ENCODE measurements at regions not wholly inside any gene's neighbourhood (a gene's known extent, or its start where the extent isn't known, plus 50 kb on each side); places are given as distances from the start of the nearest gene placed in this dataset.

GRCh38 chr2:195471163-195471562, 185.9 kb upstream of the SLC39A10 start:
- Histone ChIP-seq H3K79me2 (ENCODE audit: insufficient read depth, low read length) (no peaks in the 10 kb centered on the region), H3K27me3 (ENCODE audit: control insufficient read depth in 1 of 2, insufficient read depth in 2 of 2, low read length in 2 of 2) (peaks cover 0 to 4% of the 10 kb centered on the region in 2 experiments; a peak in 1 of 5 replicates), H3K9ac (ENCODE audit: insufficient read depth, low read depth, low read length) (no peak overlapping the region), H4K20me1 (ENCODE audit: insufficient read depth, low read length) (no peaks in the 10 kb centered on the region), H2AFZ (ENCODE audit: low read length) (no peak overlapping the region), H3K4me3 (replicated peaks in 1 of 3; ENCODE audit: insufficient read depth in 1 of 3, low read depth in 2 of 3, low read length in 3 of 3) (no peak overlapping the region), H3K36me3 (replicated peaks in 1 of 2; ENCODE audit: control insufficient read depth in 1 of 2, insufficient read depth in 2 of 2, low read length in 2 of 2) (no peaks in the 10 kb centered on the region), H3K4me1 (ENCODE audit: insufficient read depth, low read length) (no peaks in the 10 kb centered on the region), H3K4me2 (ENCODE audit: low read depth, low read length) (no peak overlapping the region), H3K9me3 (ENCODE audit: low read length) (no peaks in the 10 kb centered on the region), H3K27ac (ENCODE audit: extremely low read length, insufficient read depth, low read length) (no peak overlapping the region)
- ChIA-PET POLR2A (no interaction called here), CTCF (ENCODE audit: low intra/inter-chr PET ratio, low total read pairs) (no interaction called here)
- TF ChIP-seq SSRP1 (CRISPR knock-in tag; IDR thresholded peaks at IDR 0.05) (no peak), TARDBP (CRISPR knock-in tag; IDR thresholded peaks at IDR 0.05) (no peak), ARHGAP35 (CRISPR knock-in tag; IDR thresholded peaks at IDR 0.05; ENCODE audit: borderline replicate concordance) (no peak), ZNF101 (CRISPR knock-in tag; IDR thresholded peaks at IDR 0.05; ENCODE audit: borderline replicate concordance, low read depth) (no peak)
- BruUV-seq (replicated peaks), result no TSS peak
- 0% methylated on average over 2 of the region's 2 CpGs for WGBS (ENCODE audit: low lambda C conversion rate)
- DNase-seq (ENCODE audit: low spot score) (no peak), FAIRE-seq (no peak), ATAC-seq (no peak)
- in situ Hi-C loops (cut with HindIII; ENCODE audit: extremely low pct_ligation_motif_present, low pct_unique_long_range_greater_than_20kb) (no loop called here), intact Hi-C loops (cut with micrococcal nuclease; ENCODE audit: unreplicated experiment) (no loop called here)

- no peak for FAIRE-seq
- Histone ChIP-seq H3K9me3 (ENCODE audit: low read length) (no peaks in the 10 kb centered on the region), H3K27ac (ENCODE audit: extremely low read length, insufficient read depth, low read length) (no peak overlapping the region), H3K36me3 (replicated peaks in 1 of 2; ENCODE audit: control insufficient read depth in 1 of 2, insufficient read depth in 2 of 2, low read length in 2 of 2) (no peaks in the 10 kb centered on the region), H3K9ac (ENCODE audit: insufficient read depth, low read depth, low read length) (no peak overlapping the region), H3K4me2 (ENCODE audit: low read depth, low read length) (no peak overlapping the region), H3K4me1 (ENCODE audit: insufficient read depth, low read length) (no peaks in the 10 kb centered on the region), H4K20me1 (ENCODE audit: insufficient read depth, low read length) (no peaks in the 10 kb centered on the region), H2AFZ (ENCODE audit: low read length) (no peak overlapping the region), H3K4me3 (replicated peaks in 1 of 3; ENCODE audit: insufficient read depth in 1 of 3, low read depth in 2 of 3, low read length in 3 of 3) (no peak overlapping the region), H3K27me3 (ENCODE audit: control insufficient read depth in 1 of 2, insufficient read depth in 2 of 2, low read length in 2 of 2) (peaks cover 0 to 4% of the 10 kb centered on the region in 2 experiments; a peak in 1 of 5 replicates), H3K79me2 (ENCODE audit: insufficient read depth, low read length) (no peaks in the 10 kb centered on the region)
- POLR2A ChIA-PET, result no interaction called here
- intact Hi-C loops (cut with micrococcal nuclease; ENCODE audit: unreplicated experiment), result no loop called here
- no peak for ATAC-seq
- CTCF ChIA-PET (ENCODE audit: low intra/inter-chr PET ratio, low total read pairs), result no interaction called here
- in situ Hi-C loops (cut with HindIII; ENCODE audit: extremely low pct_ligation_motif_present, low pct_unique_long_range_greater_than_20kb), result no loop called here
- DNase-seq (ENCODE audit: low spot score), result no peak
- TF ChIP-seq ZNF24 (IDR thresholded peaks at IDR 0.05), result no peak
- no peak for TF ChIP-seq KMT2A (CRISPR knock-in tag; IDR thresholded peaks at IDR 0.05)
- TF ChIP-seq FOXM1 (CRISPR knock-in tag; IDR thresholded peaks at IDR 0.05), result no peak
- TF ChIP-seq TBX2 (CRISPR knock-in tag; IDR thresholded peaks at IDR 0.05; ENCODE audit: borderline replicate concordance), result no peak
- TF ChIP-seq POGZ (CRISPR knock-in tag; IDR thresholded peaks at IDR 0.05), result no peak
- TF ChIP-seq HOXD1 (CRISPR knock-in tag; IDR thresholded peaks at IDR 0.05), result no peak
- no peak for TF ChIP-seq ERF (CRISPR knock-in tag; IDR thresholded peaks at IDR 0.05)
- TF ChIP-seq KDM5A (IDR thresholded peaks at IDR 0.05; ENCODE audit: borderline replicate concordance, low read length), result no peak
- no peak for TF ChIP-seq ZNF317 (CRISPR knock-in tag; IDR thresholded peaks at IDR 0.05)
- no peak for TF ChIP-seq ZBTB7B (CRISPR knock-in tag; IDR thresholded peaks at IDR 0.05)
- no peak for TF ChIP-seq TIGD3 (CRISPR knock-in tag; IDR thresholded peaks at IDR 0.05; ENCODE audit: borderline replicate concordance)
- TF ChIP-seq TCF7L2 (IDR thresholded peaks at IDR 0.05; ENCODE audit: low read depth, low read length), result no peak
- TF ChIP-seq PHF8 (CRISPR knock-in tag; IDR thresholded peaks at IDR 0.05), result no peak
- no peak for TF ChIP-seq MEIS1 (CRISPR knock-in tag; IDR thresholded peaks at IDR 0.05; ENCODE audit: borderline replicate concordance)
- TF ChIP-seq, protein P1, sequence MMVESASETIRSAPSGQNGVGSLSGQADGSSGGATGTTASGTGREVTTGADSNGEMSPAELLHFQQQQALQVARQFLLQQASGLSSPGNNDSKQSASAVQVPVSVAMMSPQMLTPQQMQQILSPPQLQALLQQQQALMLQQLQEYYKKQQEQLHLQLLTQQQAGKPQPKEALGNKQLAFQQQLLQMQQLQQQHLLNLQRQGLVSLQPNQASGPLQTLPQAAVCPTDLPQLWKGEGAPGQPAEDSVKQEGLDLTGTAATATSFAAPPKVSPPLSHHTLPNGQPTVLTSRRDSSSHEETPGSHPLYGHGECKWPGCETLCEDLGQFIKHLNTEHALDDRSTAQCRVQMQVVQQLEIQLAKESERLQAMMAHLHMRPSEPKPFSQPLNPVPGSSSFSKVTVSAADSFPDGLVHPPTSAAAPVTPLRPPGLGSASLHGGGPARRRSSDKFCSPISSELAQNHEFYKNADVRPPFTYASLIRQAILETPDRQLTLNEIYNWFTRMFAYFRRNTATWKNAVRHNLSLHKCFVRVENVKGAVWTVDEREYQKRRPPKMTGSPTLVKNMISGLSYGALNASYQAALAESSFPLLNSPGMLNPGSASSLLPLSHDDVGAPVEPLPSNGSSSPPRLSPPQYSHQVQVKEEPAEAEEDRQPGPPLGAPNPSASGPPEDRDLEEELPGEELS (CRISPR knock-in tag; IDR thresholded peaks at IDR 0.05), result no peak
- BruUV-seq (replicated peaks), result no TSS peak
Measured at GRCh38 chr2:195470622-195471021, 186.4 kb upstream of the SLC39A10 start.
